GM12892 (cell line): ENCODE measurements at regions not wholly inside any gene's neighbourhood (a gene's known extent, or its start where the extent isn't known, plus 50 kb on each side); places are given as distances from the start of the nearest gene placed in this dataset.

Experiments used
- DNase-seq: peaks from one replicate; pipeline ENCODE4 v3.0.0; 2011; ENCODE audit not compliant: insufficient read length
- FAIRE-seq: peaks from 2 replicates; lab custom pipeline; 2011; peaks lifted over from hg19 to GRCh38; lab: Jason Lieb, UNC
- POLR2A ChIP-seq: IDR thresholded peaks from 2 replicates; pipeline ENCODE4 v1.6.1; 2011; ENCODE audit warnings: low read depth, low read length, control low read depth
- POLR2AphosphoS5 ChIP-seq: IDR thresholded peaks from 2 replicates; pipeline ENCODE4 v1.6.1; 2011; ENCODE audit warnings: low read depth, low read length, control low read depth
- TAF1 ChIP-seq: IDR thresholded peaks from 2 replicates; pipeline ENCODE4 v1.6.1; 2011; ENCODE audit warnings: low read depth, mild to moderate bottlenecking, control low read depth, low read length, borderline replicate concordance

DNA sequence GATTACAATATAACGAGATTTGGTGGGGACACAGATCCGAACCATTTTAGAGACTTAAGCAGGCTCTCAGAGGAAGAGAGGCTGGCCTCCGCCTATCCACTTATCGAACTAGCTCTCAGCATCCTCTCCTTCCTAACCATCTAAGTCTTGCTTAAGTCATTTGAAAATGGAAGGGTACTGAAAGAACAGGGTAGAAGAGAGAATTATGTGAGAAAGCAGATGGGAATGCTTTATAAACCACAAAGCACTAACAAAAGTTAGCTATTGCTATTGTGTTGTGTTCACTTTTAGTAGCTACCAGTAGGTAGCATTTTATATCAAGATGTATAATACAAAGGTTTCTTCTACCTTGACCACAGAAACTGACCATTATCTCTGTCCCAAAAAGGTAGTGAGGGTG is 153.4 kb upstream of the CADM1 start:
- no peak for FAIRE-seq
- DNase-seq = no peak
- no peak for TF ChIP-seq TAF1
- no peak for TF ChIP-seq POLR2AphosphoS5
- no peak for TF ChIP-seq POLR2A

DNA sequence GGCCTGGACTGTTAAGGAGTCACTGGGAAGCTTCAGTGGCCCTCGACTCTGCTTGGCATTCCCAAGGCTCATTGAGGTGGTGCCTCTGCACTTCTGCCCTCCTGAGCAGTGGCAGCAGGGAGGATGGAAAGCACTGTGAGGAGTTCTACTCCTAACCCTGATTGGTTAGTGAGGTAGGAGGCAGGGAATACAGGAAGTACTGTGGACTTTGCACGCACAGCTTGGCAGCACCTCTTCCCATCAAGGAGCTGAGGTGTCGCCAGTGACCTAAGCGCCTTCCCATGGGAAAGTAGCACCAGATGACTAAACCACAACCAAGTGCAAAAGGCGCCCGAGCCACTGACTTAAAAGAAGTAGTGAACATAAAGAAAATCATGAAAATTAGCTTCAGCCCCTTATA is 152.5 kb upstream of the CADM1 start:
- DNase-seq (no peak), FAIRE-seq (no peak)
- TF ChIP-seq POLR2AphosphoS5 = no peak
- TF ChIP-seq TAF1 = no peak
- TF ChIP-seq POLR2A = no peak

DNA sequence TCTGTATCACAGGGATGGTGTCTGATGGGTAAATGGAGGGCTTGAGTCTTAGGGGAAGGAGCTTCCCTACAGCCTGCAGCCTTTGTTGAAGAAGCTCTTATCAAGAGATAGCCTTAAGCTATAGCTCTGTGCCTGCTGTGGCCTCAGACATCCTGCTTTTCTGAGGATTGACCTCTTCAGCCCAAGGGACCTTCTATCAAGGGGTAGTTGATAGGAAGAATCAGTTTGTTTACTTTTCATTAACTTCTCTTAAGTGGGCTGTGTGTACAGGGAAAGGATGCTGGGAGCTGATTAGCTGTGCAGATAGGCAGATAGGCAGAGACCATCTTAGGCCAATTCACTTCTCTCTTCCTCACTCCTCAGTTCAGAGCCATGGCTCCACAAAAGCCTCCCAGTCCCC is 151.8 kb upstream of the CADM1 start:
- no peak for FAIRE-seq
- DNase-seq = no peak
- TF ChIP-seq TAF1 (no peak), POLR2A (no peak), POLR2AphosphoS5 (no peak)

DNA sequence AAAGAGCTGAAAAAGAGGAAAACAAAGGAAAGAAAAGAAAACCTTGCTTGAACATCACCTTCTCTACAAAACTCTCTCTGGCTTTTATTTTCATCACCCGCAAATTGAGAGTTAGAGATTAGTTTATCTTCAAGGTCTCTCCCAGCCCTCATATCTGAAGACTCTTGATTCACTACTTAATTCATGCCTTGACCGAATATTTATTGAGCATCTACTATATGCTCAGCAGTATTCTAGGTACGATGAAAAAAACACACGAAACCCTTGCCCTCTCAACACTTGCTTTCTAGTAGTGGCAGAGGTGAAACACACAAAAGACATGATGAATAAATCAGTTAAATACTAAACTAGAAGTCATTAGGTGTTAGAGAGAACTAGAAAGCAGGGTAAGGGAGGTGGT is 150.6 kb upstream of the CADM1 start:
- DNase-seq (no peak), FAIRE-seq (no peak)
- TF ChIP-seq TAF1 = no peak
- TF ChIP-seq POLR2A = no peak

DNA sequence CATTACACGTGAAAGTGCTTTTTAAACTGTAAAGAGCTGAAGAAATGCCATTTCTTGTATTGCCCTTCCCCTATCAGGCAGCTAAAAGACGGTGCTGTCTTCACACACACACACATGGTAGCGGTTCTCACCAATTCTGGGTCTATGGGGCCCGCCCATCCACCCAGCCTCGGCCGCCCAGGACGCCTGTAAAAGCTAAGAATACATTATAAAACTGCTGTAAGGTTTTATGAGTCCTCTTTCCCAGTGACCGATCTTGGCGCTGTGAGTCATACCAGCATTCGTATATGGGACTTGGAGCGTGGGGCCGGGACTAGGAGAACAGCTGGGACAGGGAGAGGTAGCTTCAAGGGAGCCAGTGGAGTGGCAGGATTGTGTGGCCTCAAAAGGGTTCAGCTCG is 149.7 kb upstream of the CADM1 start:
- no peak for FAIRE-seq
- no peak for TF ChIP-seq POLR2A
- no peak for TF ChIP-seq POLR2AphosphoS5
- no peak for TF ChIP-seq TAF1
- DNase-seq = no peak

DNA sequence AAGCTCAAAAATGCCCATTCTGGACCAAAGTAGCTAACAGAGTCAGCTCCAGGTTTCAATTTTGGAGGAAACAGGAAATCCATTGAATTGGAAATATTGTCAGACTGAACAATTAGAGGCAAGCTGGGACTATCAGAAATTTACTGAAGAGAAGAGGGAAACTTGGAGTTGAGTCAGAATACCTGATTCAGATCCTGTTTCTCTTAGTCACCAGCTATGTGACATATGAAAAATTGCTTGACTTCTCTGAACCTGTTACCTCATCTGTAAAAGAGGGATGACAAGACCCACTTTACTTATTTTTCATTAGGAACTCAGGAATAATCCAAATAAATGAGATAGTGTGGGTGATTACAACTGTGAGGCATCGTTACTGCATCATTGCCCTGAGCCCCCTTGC is 148.9 kb upstream of the CADM1 start:
- DNase-seq (no peak), FAIRE-seq (no peak)
- TF ChIP-seq TAF1 (no peak), POLR2A (no peak), POLR2AphosphoS5 (no peak)

DNA sequence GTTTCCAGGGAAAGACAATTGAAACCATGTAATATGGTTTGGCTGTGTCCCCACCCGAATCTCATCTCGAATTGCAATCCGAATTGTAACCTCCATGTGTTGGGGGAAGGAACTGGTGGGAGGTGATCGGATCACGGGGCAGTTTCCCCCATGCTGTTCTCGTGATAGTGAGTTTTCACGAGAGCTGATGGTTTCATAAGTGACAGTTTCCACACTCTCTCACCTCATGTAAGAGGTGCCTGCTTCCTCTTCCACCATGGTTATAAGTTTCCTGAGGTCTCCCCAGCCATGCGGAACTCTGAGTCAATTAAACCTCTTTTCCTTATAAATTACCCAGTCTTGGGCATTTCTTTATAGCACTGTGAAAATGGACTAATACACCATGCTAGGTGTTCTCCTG is 148.3 kb upstream of the CADM1 start:
- TF ChIP-seq POLR2AphosphoS5 (no peak), POLR2A (no peak), TAF1 (no peak)
- FAIRE-seq = peak; percentile 33
- DNase-seq = no peak

DNA sequence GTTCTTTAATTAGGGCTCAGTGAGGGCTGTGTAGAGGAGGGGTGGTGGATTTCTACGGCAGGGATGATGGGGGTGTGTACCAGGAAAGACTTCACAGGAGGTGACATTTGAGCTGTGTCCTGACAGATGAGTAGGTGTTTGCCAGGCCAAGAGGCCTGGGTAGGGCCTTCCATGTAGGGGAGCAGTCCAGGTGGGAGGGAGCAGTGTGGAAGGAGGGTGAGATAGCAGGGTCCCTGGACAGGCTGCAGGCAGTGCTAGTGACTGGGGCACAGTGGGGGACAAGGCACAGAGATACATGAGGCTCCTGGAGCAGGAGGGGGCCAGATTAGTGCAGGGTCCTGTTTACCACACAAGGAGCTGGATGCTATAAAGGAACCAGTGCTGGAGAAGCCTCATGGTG is 147.9 kb upstream of the CADM1 start:
- no peak for TF ChIP-seq TAF1
- no peak for TF ChIP-seq POLR2A
- no peak for TF ChIP-seq POLR2AphosphoS5
- FAIRE-seq = no peak
- DNase-seq = no peak

DNA sequence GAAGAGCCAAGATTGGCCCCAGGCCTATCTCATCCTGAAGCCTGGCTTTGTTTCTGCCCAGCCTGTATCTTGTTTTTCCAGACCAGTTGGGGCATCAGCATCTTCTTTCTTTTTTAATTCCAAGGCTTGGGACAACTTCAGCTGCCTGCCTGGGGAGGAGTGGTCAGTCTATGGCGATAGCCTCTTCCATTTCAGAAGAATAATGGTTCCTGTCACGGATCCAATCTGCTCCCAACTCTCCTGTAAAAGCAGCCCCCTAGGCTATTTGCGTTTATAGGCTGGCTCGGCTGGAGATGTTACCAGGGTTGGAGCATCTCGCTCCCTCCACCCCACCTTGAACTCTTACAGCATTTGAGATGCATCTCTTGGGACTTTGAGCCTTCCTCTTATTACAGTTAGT is 145.2 kb upstream of the CADM1 start:
- DNase-seq (no peak), FAIRE-seq (no peak)
- no peak for TF ChIP-seq TAF1
- TF ChIP-seq POLR2A = no peak

DNA sequence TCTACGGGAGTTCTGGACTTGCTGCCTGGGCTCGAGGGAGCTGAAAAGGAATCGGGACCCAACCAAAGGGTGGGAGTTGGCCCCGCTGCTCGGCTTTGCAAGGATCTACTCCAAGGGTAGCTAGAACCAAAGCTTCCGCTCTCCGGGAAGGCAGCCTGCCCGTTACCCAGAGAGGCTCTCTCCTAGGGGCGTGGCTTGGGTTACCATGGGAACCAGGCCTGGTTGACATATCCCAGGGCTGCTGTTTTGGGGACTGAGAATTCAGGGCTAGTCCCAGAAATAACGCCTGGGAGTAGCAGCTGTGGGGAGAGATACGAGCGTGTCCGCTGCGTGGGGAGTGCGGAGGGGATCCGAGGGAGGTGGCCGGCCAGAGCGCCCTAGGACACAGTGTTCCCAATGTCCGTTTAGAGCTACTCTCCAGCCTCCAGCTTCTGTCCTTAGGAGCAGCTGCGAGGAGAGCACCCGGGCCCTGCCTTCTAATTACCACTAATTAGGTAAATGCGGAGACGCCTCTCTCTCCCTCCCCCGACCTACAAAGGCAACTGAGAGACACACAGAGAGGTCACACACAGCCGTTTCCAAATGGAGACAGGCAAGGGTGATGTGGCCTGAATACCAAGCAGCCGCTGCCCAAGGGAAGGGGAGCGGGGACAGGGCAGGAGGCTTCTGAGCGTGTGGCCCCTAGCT is 141.6 kb upstream of the CADM1 start:
- DNase-seq = no peak
- TF ChIP-seq POLR2AphosphoS5 (no peak), POLR2A (no peak), TAF1 (no peak)
- no peak for FAIRE-seq

DNA sequence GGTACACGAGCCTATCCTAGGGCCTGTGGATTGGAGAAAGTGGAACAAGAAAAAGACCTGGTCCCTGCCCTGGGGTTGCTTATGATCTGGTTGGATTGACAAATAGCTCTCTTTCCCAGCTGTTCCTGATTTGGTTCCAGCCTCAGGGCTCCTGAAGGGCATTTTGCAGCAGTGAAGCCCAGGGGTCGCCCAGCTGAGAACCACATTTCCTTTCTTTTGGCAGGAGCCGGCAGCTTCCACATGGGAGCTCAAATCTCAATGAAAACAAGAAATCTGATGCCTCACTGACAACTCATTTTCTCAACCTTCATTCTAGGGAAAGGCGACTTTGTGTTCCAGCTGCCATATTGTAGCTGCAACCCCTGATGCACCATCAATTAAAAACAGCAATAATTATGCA is 140.6 kb upstream of the CADM1 start:
- DNase-seq = no peak
- no peak for FAIRE-seq
- TF ChIP-seq POLR2A (no peak), POLR2AphosphoS5 (no peak), TAF1 (no peak)

DNA sequence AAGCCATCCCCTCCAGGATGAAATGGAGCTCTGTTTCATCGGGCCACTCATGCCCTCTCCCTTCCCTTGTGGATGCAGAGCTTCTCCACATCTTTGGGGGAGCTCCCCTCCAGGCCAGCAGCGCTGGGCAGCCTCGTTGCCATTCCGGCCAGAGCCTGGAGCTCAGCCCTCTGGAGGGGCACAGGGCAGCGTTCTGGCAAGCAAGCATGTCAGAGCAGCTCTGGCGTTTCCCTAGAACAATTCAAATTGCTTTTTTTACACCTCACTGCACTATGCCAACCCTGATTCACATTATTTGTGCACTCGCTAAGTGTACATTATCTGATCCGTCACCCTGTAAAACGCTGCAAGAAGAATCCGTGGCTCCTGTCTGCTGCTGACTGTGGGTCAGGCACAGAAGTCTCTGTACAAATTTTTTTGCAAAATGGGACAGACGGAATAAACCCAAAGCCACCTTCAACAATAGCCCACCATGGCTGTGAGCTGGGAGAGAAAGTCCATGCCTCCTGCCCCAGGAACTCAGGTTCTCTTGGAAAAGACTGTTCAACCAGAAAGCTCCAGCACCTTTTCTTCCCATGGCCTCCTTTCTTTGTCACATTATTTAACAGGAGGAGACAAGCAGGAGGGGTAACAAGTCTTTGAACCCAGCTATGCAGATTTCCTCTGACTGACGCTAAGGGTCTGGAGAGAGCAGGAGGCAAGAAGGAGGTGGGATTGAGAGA is 139.5 kb upstream of the CADM1 start:
- no peak for FAIRE-seq

More for the DNA sequence above, 139.5 kb upstream of the CADM1 start:
- TF ChIP-seq POLR2A (no peak), POLR2AphosphoS5 (no peak), TAF1 (no peak)
- DNase-seq = no peak
